ENCODE measurements at regions not wholly inside any gene's neighbourhood (a gene's known extent, or its start where the extent isn't known, plus 50 kb on each side); places are given as distances from the start of the nearest gene placed in this dataset. TPM values are rescaled to one million over a fixed set of nuclear protein-coding genes. Genes with fewer than 3 reads are reported as not detected.
"Not testable (repeated sequence)": the region's sequence is repeated elsewhere in the genome, so short reads cannot be mapped to it uniquely, and the experiment has no call there.

DNA sequence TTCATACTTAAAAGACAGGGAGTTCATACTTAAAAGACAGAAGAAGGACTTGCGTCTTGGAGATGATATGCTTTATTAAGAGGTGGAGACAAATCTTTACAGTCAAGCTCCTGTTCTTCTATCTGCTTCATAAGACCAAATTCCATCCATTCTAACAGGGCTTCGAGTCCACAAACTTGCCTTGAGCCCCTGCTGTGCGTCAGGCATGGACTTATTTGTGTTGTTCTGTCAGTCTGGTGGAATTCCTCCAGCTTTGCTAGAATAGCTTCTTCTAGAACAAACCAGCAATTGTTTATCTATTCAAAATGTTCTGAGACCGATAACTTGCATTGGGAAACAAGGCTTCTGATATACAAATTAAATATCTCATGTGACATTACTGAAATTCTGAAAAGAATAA, 73.9 kb upstream of the SOX11 start:
- no peaks in the 10 kb centered on the region for H3K36me3 ChIP-seq (ENCODE audit: control insufficient read depth, insufficient read depth, low read length)
- no peaks in the 10 kb centered on the region for H3K27me3 ChIP-seq (ENCODE audit: control insufficient read depth, insufficient read depth, low read length)
- DNase-seq (ENCODE audit: low read depth in 4 of 6, low spot score in 6 of 6) = peak in 1 of 6 donors; percentile 60
- no peaks in the 10 kb centered on the region for H3K4me1 ChIP-seq (ENCODE audit: control insufficient read depth, insufficient read depth, low read length)
- H3K9me3 ChIP-seq (ENCODE audit: control insufficient read depth, insufficient read depth, low read length) = no peaks in the 10 kb centered on the region
- H3K27ac ChIP-seq (ENCODE audit: low read depth, low read length) = no peak overlapping the region
- H3K4me3 ChIP-seq (ENCODE audit: low read depth, low read length) = no peak overlapping the region
- WGBS (ENCODE audit: insufficient coverage) = no CpG with 5 or more reads among the region's 4 CpGs

DNA sequence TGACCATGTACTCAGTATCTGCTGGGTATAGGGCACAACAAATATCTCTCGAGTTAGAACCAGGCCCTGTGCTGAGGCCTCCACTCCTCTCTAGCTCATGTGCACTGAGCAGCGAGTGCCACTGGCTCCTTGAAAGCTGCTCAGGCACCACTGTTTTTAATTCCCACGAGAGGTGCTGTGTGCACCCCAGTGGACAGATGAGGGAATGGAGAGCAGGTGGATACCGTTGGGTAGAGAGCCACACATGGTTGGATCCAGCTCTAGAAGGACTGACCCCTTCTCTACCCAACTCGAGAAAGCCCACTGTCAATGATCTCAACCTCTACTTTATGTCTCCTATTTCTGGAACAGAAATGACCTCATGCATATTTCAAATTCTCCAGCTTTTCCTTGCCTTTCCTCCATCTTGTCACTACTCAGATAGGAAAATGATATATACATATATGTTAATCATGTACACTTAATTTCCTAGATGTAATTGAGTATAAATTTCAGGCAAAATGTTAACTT, 66.6 kb upstream of the SOX11 start:
- 86% methylated on average over 1 of the region's 5 CpGs for WGBS (ENCODE audit: insufficient coverage)
- H3K4me1 ChIP-seq (ENCODE audit: control insufficient read depth, insufficient read depth, low read length); H3K27me3 ChIP-seq (ENCODE audit: control insufficient read depth, insufficient read depth, low read length); H3K36me3 ChIP-seq (ENCODE audit: control insufficient read depth, insufficient read depth, low read length); DNase-seq (ENCODE audit: low read depth in 4 of 6, low spot score in 6 of 6); H3K9me3 ChIP-seq (ENCODE audit: control insufficient read depth, insufficient read depth, low read length); H3K27ac ChIP-seq (ENCODE audit: low read depth, low read length); H3K4me3 ChIP-seq (ENCODE audit: low read depth, low read length): not testable (repeated sequence)

DNA sequence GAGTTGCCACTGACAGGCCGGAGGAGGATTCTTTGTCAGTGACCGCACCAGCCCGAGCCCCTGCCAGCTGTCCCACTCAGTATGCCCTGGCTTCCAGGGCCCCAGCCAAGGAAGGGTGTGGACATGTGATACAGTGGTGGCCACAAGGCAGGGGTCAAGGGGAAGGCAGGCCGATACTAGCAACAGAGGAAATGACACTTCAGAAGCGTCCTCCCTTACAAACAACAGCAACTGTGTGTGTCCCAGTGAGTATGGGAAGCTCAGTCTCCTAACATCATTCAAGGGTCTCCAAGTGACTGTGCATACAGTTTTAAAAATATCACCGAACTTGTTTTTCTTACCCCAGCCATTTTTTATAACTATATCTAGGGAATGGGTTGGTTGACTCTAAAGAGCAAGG, 63.7 kb upstream of the SOX11 start:
- not testable (repeated sequence) for H3K9me3 ChIP-seq (ENCODE audit: control insufficient read depth, insufficient read depth, low read length); H3K36me3 ChIP-seq (ENCODE audit: control insufficient read depth, insufficient read depth, low read length); H3K4me1 ChIP-seq (ENCODE audit: control insufficient read depth, insufficient read depth, low read length); DNase-seq (ENCODE audit: low read depth in 4 of 6, low spot score in 6 of 6); H3K27ac ChIP-seq (ENCODE audit: low read depth, low read length); H3K27me3 ChIP-seq (ENCODE audit: control insufficient read depth, insufficient read depth, low read length); H3K4me3 ChIP-seq (ENCODE audit: low read depth, low read length)
- WGBS (ENCODE audit: insufficient coverage) = no CpG with 5 or more reads among the region's 6 CpGs

DNA sequence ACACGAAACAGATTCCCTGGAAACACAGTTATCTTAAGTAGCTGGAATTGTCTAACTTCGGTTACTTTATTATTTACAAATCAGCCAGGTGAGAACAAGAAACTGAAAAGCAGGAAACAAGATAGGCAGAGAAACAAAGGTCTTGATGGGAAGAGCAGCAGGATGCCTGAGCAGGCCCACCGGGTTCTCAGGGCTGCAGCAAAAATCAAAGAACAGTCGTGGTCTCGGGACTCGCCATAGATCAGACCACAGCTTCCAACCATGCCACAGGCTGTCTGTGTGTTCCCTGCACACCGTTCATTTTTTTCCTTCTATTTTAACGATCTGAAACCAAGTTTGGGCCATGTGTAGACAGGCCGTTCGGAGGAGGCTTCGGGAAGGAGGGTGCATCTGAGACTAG, 62.7 kb upstream of the SOX11 start:
- H3K27me3 ChIP-seq (ENCODE audit: control insufficient read depth, insufficient read depth, low read length); H3K9me3 ChIP-seq (ENCODE audit: control insufficient read depth, insufficient read depth, low read length); H3K4me3 ChIP-seq (ENCODE audit: low read depth, low read length); DNase-seq (ENCODE audit: low read depth in 4 of 6, low spot score in 6 of 6); H3K4me1 ChIP-seq (ENCODE audit: control insufficient read depth, insufficient read depth, low read length); H3K27ac ChIP-seq (ENCODE audit: low read depth, low read length); H3K36me3 ChIP-seq (ENCODE audit: control insufficient read depth, insufficient read depth, low read length): not testable (repeated sequence)
- 76% methylated on average over 9 of the region's 11 CpGs for WGBS (ENCODE audit: insufficient coverage)

DNA sequence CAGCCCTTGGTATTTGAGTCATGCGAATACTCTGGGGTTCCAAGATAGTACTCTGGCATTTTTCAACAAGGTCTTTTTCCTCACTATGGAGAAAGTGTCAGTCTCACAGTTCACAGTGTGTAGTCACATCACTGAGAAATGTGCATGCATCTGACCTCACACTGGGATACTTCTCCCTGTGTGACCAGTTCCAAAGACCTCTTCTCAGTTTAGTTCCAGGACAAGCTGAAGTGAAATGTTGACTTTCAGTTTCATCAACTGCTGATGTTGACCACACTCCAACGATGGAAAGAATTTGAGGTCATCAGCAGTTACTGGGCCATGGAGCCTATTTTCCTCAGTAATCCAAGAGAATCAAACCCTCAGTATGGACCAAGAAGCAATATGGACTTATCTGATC, 55.1 kb upstream of the SOX11 start:
- WGBS (ENCODE audit: insufficient coverage) = 80% methylated on average over 1 of the region's 2 CpGs

More for the DNA sequence above, 55.1 kb upstream of the SOX11 start:
- peak in 1 of 6 donors; percentile 37 for DNase-seq (ENCODE audit: low read depth in 4 of 6, low spot score in 6 of 6)
- not testable (repeated sequence) for H3K4me3 ChIP-seq (ENCODE audit: low read depth, low read length); H3K27ac ChIP-seq (ENCODE audit: low read depth, low read length); H3K9me3 ChIP-seq (ENCODE audit: control insufficient read depth, insufficient read depth, low read length); H3K27me3 ChIP-seq (ENCODE audit: control insufficient read depth, insufficient read depth, low read length); H3K36me3 ChIP-seq (ENCODE audit: control insufficient read depth, insufficient read depth, low read length); H3K4me1 ChIP-seq (ENCODE audit: control insufficient read depth, insufficient read depth, low read length)

Small RNA genes lying in the stretch of these regions (small RNA-seq; reads per million reads assigned to genes)
- gene RF00322 (ENCODE audit: low replicate concordance) (not detected), gene RNU6-649P (ENCODE audit: low replicate concordance) (not detected)
